GM12891 (cell line): ENCODE measurements at regions not wholly inside any gene's neighbourhood (a gene's known extent, or its start where the extent isn't known, plus 50 kb on each side); places are given as distances from the start of the nearest gene placed in this dataset.

Experiments used
- POLR2A ChIP-seq: IDR thresholded peaks from 2 replicates; pipeline ENCODE4 v1.6.1; 2011; ENCODE audit warnings: low read depth, low read length, control low read depth
- POLR2AphosphoS5 ChIP-seq: IDR thresholded peaks from 2 replicates; pipeline ENCODE4 v1.6.1; 2011; ENCODE audit warnings: low read depth, low read length, control low read depth
- POU2F2 ChIP-seq: IDR thresholded peaks from 2 replicates; pipeline ENCODE4 v1.6.1; 2011; ENCODE audit warnings: low read depth, mild to moderate bottlenecking, control low read depth, low read length, moderate library complexity
- SPI1 ChIP-seq: IDR thresholded peaks from 2 replicates; pipeline ENCODE4 v1.6.1; 2011; ENCODE audit warnings: low read depth, low read length, control low read depth
- TAF1 ChIP-seq: IDR thresholded peaks from 2 replicates; pipeline ENCODE4 v1.6.1; 2011; ENCODE audit warnings: low read depth, low read length, control low read depth

DNA sequence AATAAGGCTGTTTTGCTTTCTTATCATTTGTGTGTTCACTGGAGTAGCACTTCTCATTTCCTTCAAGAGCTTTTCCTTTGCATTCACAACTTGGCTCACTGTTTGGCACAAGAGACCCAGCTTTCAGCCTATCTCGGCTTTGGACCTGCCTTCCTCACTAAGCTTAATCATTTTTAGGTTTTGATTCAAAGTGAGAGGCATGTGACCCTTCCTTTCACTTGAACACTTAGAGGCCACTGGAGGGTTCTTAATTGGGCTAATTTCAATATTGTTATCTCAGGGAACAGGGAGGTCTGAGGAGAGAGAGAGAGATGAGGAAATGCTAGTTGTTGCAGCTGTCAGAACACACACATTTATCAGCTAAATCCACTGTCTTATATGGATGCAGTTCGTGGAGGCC lies 82.9 kb upstream of the SCAF8 start:
- TF ChIP-seq POLR2A (no peak), TAF1 (no peak), POLR2AphosphoS5 (no peak), SPI1 (no peak), POU2F2 (no peak)
